Trophoblast cell (in vitro differentiated cells and primary cell): ENCODE measurements at regions not wholly inside any gene's neighbourhood (a gene's known extent, or its start where the extent isn't known, plus 50 kb on each side); places are given as distances from the start of the nearest gene placed in this dataset.

Experiments
- DNase-seq, 2 donors: peaks; one replicate each; pipeline ENCODE4 v3.0.0-alpha.2; 2016
- H2AFZ ChIP-seq: 2 replicates; pipeline ENCODE4 v1.6.1; 2013; ENCODE audit warnings: low read length, moderate library complexity, mild to moderate bottlenecking; ENCODE audit not compliant: insufficient read depth, poor library complexity
- H2AK5ac ChIP-seq: 2 replicates; pipeline ENCODE4 v1.6.1; 2013; ENCODE audit warnings: mild to moderate bottlenecking, low read length
- H2BK120ac ChIP-seq: 2 replicates; pipeline ENCODE4 v1.6.1; 2013; ENCODE audit warnings: low read length, mild to moderate bottlenecking, moderate library complexity; ENCODE audit not compliant: insufficient read depth, poor library complexity
- H2BK12ac ChIP-seq: 2 replicates; pipeline ENCODE4 v1.6.1; 2013; ENCODE audit warnings: mild to moderate bottlenecking, low read length, moderate library complexity
- H2BK5ac ChIP-seq: 2 replicates; pipeline ENCODE4 v1.6.1; 2013; ENCODE audit warnings: low read length, low read depth, moderate library complexity, mild to moderate bottlenecking; ENCODE audit not compliant: poor library complexity
- H3K14ac ChIP-seq: 2 replicates; pipeline ENCODE4 v1.6.1; 2013; ENCODE audit warnings: mild to moderate bottlenecking, low read length
- H3K18ac ChIP-seq: 2 replicates; pipeline ENCODE4 v1.6.1; 2013; ENCODE audit warnings: mild to moderate bottlenecking, low read length
- H3K23ac ChIP-seq: 2 replicates; pipeline ENCODE4 v1.6.1; 2013; ENCODE audit warnings: low read length
- H3K27ac ChIP-seq: 2 replicates; pipeline ENCODE4 v1.5.1; 2013; ENCODE audit warnings: low read depth, mild to moderate bottlenecking, inconsistent platforms, low read length, moderate library complexity
- H3K27me3 ChIP-seq: 2 replicates; pipeline ENCODE4 v1.6.1; 2013; ENCODE audit warnings: inconsistent platforms, mild to moderate bottlenecking, low read length, moderate library complexity; ENCODE audit not compliant: insufficient read depth
- H3K36me3 ChIP-seq, 2 experiments: 1 replicate in 1 of 2; 2 replicates in 1 of 2; pipeline ENCODE4 v1.6.1; 2013; ENCODE audit warnings: low read length in 2 of 2, mild to moderate bottlenecking in 2 of 2, moderate library complexity in 1 of 2; ENCODE audit not compliant: insufficient read depth in 2 of 2, control insufficient read depth in 1 of 2
- H3K4ac ChIP-seq: 2 replicates; pipeline ENCODE4 v1.6.1; 2013; ENCODE audit warnings: low read depth, mild to moderate bottlenecking, low read length, moderate library complexity
- H3K4me1 ChIP-seq, 2 experiments: 1 replicate in 1 of 2; 2 replicates in 1 of 2; pipeline ENCODE4 v1.6.1; 2013; ENCODE audit warnings: low read length in 2 of 2, mild to moderate bottlenecking in 2 of 2, moderate library complexity in 1 of 2; ENCODE audit not compliant: insufficient read depth in 2 of 2, control insufficient read depth in 1 of 2
- H3K4me2 ChIP-seq: 2 replicates; pipeline ENCODE4 v1.6.1; 2013; ENCODE audit warnings: inconsistent platforms, mild to moderate bottlenecking, low read length, moderate library complexity
- H3K4me3 ChIP-seq: 2 replicates; pipeline ENCODE4 v1.5.1; 2013; ENCODE audit warnings: mild to moderate bottlenecking, low read depth, low read length, inconsistent platforms
- H3K79me1 ChIP-seq: one replicate; pipeline ENCODE4 v1.6.1; 2013; ENCODE audit warnings: low read length
- H3K79me2 ChIP-seq: 2 replicates; pipeline ENCODE4 v1.6.1; 2013; ENCODE audit warnings: low read length, mild to moderate bottlenecking; ENCODE audit not compliant: control insufficient read depth, insufficient read depth, poor library complexity
- H3K9ac ChIP-seq: 2 replicates; pipeline ENCODE4 v1.6.1; 2013; ENCODE audit warnings: mild to moderate bottlenecking, low read length
- H3K9me3 ChIP-seq: 2 replicates; pipeline ENCODE4 v1.6.1; 2013; ENCODE audit warnings: low read depth, mild to moderate bottlenecking, control low read depth, inconsistent platforms, low read length; ENCODE audit not compliant: insufficient read depth
- H4K12ac ChIP-seq: 2 replicates; pipeline ENCODE4 v1.6.1; 2013; ENCODE audit warnings: low read depth, mild to moderate bottlenecking, low read length, moderate library complexity
- H4K8ac ChIP-seq: 2 replicates; pipeline ENCODE4 v1.6.1; 2013; ENCODE audit warnings: low read depth, mild to moderate bottlenecking, low read length, moderate library complexity
- H4K91ac ChIP-seq: one replicate; pipeline ENCODE4 v1.6.1; 2013; ENCODE audit warnings: low read depth, mild to moderate bottlenecking, low read length, moderate library complexity
- WGBS: extraction: QIAGEN DNeasy Blood & Tissue Kit; methylation state at CpG from one replicate; pipeline ENCODE4 v1.1.7; 2013; ENCODE audit warnings: missing lambda C conversion rate; ENCODE audit not compliant: insufficient read length, insufficient coverage; ENCODE audit errors: extremely low coverage; 5-methylcytosine and 5-hydroxymethylcytosine counted together

DNA sequence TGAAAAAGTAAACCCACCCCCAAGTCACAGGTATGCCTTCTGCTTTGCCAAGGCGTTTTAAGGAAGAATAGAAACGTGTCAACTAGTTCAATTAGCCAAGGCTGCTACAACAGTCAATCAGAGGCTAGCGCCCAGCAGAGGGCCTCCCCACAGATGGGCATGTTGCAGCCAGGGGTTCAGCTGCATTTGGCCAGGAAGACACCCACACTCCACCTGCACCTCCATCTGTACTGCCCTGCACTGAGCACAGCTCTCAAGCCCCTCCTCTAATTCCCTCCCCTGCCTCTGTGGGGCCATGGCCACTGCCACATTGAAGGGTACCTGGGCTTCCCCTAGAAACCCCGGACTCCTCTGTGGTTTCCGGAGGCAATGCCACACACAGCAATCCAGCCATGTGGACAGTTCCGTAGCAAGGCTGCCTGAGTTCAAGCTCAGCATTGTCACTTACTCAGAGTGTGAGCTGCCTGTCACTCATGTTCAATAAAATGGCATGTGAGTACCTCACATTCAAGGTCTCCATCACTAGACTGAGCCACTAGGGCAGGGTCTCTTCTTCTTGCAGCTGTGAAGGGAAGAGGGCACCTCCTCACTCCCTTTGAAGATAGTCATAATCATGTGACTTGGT lies 248.4 kb downstream of the IRX2 start:
- DNase-seq = no peak
- no peaks in the 10 kb centered on the region for H3K79me2 ChIP-seq
- no peak overlapping the region for H2AK5ac ChIP-seq
- no peak overlapping the region for H2AFZ ChIP-seq
- no peak overlapping the region for H4K91ac ChIP-seq
- no peak overlapping the region for H3K18ac ChIP-seq
- peak overlapping the region; percentile 13 for H3K4me3 ChIP-seq
- H3K23ac ChIP-seq = no peak overlapping the region
- no CpG with 5 or more reads among the region's 6 CpGs for WGBS
- no peak overlapping the region for H3K14ac ChIP-seq
- no peak overlapping the region for H2BK12ac ChIP-seq
- no peak overlapping the region for H3K4ac ChIP-seq
- H3K4me2 ChIP-seq = no peak overlapping the region
- H2BK120ac ChIP-seq = no peak overlapping the region
- no peak overlapping the region for H4K8ac ChIP-seq
- no peak overlapping the region for H3K9ac ChIP-seq
- no peaks in the 10 kb centered on the region for H3K27me3 ChIP-seq
- H3K4me1 ChIP-seq = no peaks in the 10 kb centered on the region
- no peaks in the 10 kb centered on the region for H3K79me1 ChIP-seq
- H4K12ac ChIP-seq = no peak overlapping the region
- peaks cover 2% of the 10 kb centered on the region for H3K9me3 ChIP-seq
- H3K27ac ChIP-seq = no peak overlapping the region
- no peaks in the 10 kb centered on the region for H3K36me3 ChIP-seq
- no peak overlapping the region for H2BK5ac ChIP-seq

DNA sequence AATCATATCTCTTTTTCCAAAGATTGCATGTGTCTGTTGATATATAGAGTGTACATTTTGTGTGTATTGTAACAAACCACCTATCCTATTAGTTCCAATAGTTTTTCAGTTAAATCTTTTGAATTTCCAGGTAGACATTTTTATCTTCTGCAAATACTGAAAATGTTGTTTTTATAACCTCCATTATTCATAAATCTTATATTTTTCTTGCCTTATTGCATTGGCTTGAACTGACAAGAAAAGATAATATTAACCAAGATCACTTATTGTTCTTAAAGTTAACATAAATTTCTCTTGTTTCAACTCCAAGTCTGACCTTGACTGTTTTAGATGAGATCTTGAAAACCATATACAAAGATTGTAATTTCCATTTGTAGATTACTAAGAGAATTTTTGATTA lies 251.6 kb downstream of the IRX2 start:
- Histone ChIP-seq H3K18ac (no peak overlapping the region), H4K8ac (no peak overlapping the region), H4K91ac (no peak overlapping the region), H3K23ac (no peak overlapping the region), H3K27ac (no peak overlapping the region), H3K27me3 (no peaks in the 10 kb centered on the region), H3K4ac (no peak overlapping the region), H2AFZ (no peak overlapping the region), H2BK120ac (no peak overlapping the region), H2AK5ac (no peak overlapping the region), H3K4me2 (no peak overlapping the region), H4K12ac (no peak overlapping the region), H3K79me2 (no peaks in the 10 kb centered on the region), H3K14ac (no peak overlapping the region), H2BK12ac (no peak overlapping the region), H3K79me1 (no peaks in the 10 kb centered on the region), H3K36me3 (no peaks in the 10 kb centered on the region), H3K9me3 (peaks cover 2% of the 10 kb centered on the region), H2BK5ac (no peak overlapping the region), H3K4me1 (no peaks in the 10 kb centered on the region), H3K4me3 (no peak overlapping the region), H3K9ac (no peak overlapping the region)
- no peak for DNase-seq

DNA sequence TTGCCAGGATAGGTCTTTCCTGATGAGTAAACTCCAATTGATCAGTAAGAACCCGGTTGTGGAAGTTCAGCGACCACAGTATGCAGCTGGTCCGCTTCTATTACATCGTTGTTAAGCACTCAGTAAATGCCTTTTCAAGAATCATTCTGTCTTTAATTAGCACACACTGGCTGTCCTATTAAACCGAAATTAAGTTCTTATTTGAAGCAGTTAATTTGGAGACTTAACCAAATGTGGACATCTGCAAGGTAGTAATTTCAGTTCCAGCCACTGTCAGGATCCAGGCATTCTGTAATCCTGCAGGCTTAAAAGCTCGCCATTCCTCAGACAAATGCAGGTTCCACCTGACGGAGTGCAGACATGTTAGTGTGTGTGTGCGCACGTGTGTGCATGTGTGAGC lies 254.6 kb downstream of the IRX2 start:
- Histone ChIP-seq H3K18ac (no peak overlapping the region), H3K79me1 (no peaks in the 10 kb centered on the region), H3K4me2 (no peak overlapping the region), H2BK120ac (no peak overlapping the region), H3K36me3 (no peaks in the 10 kb centered on the region), H3K27ac (no peak overlapping the region), H4K8ac (no peak overlapping the region), H2BK5ac (no peak overlapping the region), H3K79me2 (no peaks in the 10 kb centered on the region), H4K91ac (no peak overlapping the region), H2AFZ (no peak overlapping the region), H3K23ac (no peak overlapping the region), H3K4me3 (no peak overlapping the region), H2BK12ac (no peak overlapping the region), H4K12ac (no peak overlapping the region), H3K9me3 (peaks cover 10% of the 10 kb centered on the region), H3K4ac (no peak overlapping the region), H3K27me3 (no peaks in the 10 kb centered on the region), H2AK5ac (no peak overlapping the region), H3K9ac (no peak overlapping the region), H3K14ac (no peak overlapping the region), H3K4me1 (no peaks in the 10 kb centered on the region)
- no CpG with 5 or more reads among the region's 9 CpGs for WGBS
- no peak for DNase-seq

DNA sequence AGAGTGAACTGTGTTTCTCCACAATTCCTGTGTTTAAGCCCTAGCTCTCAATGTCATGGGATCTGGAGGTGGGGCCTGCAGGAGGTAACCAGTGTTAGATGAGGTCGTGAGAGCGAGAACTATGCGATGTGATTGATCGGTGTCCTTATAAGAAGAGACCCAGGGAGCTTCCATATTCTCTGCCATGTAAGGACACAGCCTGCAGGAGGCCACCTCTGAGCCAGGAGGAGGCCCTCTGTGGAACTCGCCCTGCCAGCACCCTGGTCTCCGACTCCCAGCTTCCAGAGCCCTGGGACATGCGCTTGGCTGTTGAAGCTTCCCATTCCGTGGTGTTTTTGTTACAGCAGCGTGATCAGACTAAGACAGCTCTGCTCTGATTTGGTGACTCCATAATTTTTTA lies 255.4 kb downstream of the IRX2 start:
- H3K4me1 ChIP-seq = no peaks in the 10 kb centered on the region
- no peak overlapping the region for H2BK5ac ChIP-seq
- no peak for DNase-seq
- H2AK5ac ChIP-seq = no peak overlapping the region
- no peak overlapping the region for H2BK120ac ChIP-seq
- no peak overlapping the region for H3K4me3 ChIP-seq
- H4K91ac ChIP-seq = no peak overlapping the region
- H3K14ac ChIP-seq = no peak overlapping the region
- no peak overlapping the region for H4K12ac ChIP-seq
- no peaks in the 10 kb centered on the region for H3K79me1 ChIP-seq
- peaks cover 10% of the 10 kb centered on the region for H3K9me3 ChIP-seq
- H3K27ac ChIP-seq = no peak overlapping the region
- no peak overlapping the region for H3K4ac ChIP-seq
- no peak overlapping the region for H3K23ac ChIP-seq
- H3K9ac ChIP-seq = no peak overlapping the region
- H3K79me2 ChIP-seq = no peaks in the 10 kb centered on the region
- H3K4me2 ChIP-seq = no peak overlapping the region
- no peak overlapping the region for H2BK12ac ChIP-seq
- no peaks in the 10 kb centered on the region for H3K27me3 ChIP-seq
- H3K36me3 ChIP-seq = no peaks in the 10 kb centered on the region
- H2AFZ ChIP-seq = no peak overlapping the region
- no peak overlapping the region for H4K8ac ChIP-seq
- no CpG with 5 or more reads among the region's 9 CpGs for WGBS
- H3K18ac ChIP-seq = no peak overlapping the region
